GM23338 (cell line): ENCODE measurements at regions not wholly inside any gene's neighbourhood (a gene's known extent, or its start where the extent isn't known, plus 50 kb on each side); places are given as distances from the start of the nearest gene placed in this dataset.

ENCODE experiments used
- ATAC-seq: fragments of 200-7000 bp; cut with Tn5 transposase; 3 replicates; pipeline ENCODE4 v1.9.1; 2020
- DNase-seq: peaks from one replicate; pipeline ENCODE4 v3.0.0-alpha.2; 2015; ENCODE audit warnings: low spot score
- H2AFZ ChIP-seq: fragments of 200-600 bp; sonication (generic); 2 replicates; pipeline ENCODE4 v1.8.0; 2016; ENCODE audit warnings: antibody characterized with exemption, mild to moderate bottlenecking, moderate library complexity
- H3F3A ChIP-seq: fragments of 200-600 bp; sonication (generic); replicated peaks from 2 replicates; pipeline ENCODE4 v1.8.0; 2017; ENCODE audit warnings: antibody characterized with exemption, mixed run types, low read depth
- H3K27ac ChIP-seq: fragments of 200-600 bp; sonication (generic); 2 replicates; pipeline ENCODE4 v1.6.1; 2016; ENCODE audit warnings: low read depth
- H3K27me3 ChIP-seq: fragments of 200-600 bp; sonication (generic); 2 replicates; pipeline ENCODE4 v1.8.0; 2016; ENCODE audit warnings: mild to moderate bottlenecking, mixed run types, moderate library complexity; ENCODE audit not compliant: insufficient read depth
- H3K36me3 ChIP-seq: fragments of 200-600 bp; sonication (generic); 2 replicates; pipeline ENCODE4 v1.8.0; 2016; ENCODE audit warnings: mild to moderate bottlenecking; ENCODE audit not compliant: insufficient read depth
- H3K4me1 ChIP-seq: fragments of 200-600 bp; sonication (generic); 2 replicates; pipeline ENCODE4 v1.8.0; 2016; ENCODE audit warnings: mild to moderate bottlenecking, moderate library complexity; ENCODE audit not compliant: insufficient read depth
- H3K4me2 ChIP-seq: fragments of 200-600 bp; sonication (generic); 2 replicates; pipeline ENCODE4 v1.7.1; 2017; ENCODE audit warnings: mixed run types
- H3K4me3 ChIP-seq: fragments of 200-600 bp; sonication (generic); 2 replicates; pipeline ENCODE4 v1.6.1; 2016; ENCODE audit warnings: mixed run types
- H3K79me2 ChIP-seq: fragments of 200-600 bp; sonication (generic); replicated peaks from 2 replicates; pipeline ENCODE4 v1.8.0; 2017; ENCODE audit warnings: mild to moderate bottlenecking; ENCODE audit not compliant: insufficient read depth
- H3K9me2 ChIP-seq: fragments of 200-600 bp; sonication (generic); 2 replicates; pipeline ENCODE4 v1.8.0; 2017; ENCODE audit not compliant: insufficient read depth
- H4K20me1 ChIP-seq: fragments of 200-600 bp; sonication (generic); replicated peaks from 2 replicates; pipeline ENCODE4 v1.8.0; 2017; ENCODE audit warnings: mild to moderate bottlenecking; ENCODE audit not compliant: insufficient read depth
- H3K27ac Mint-ChIP-seq: 2 replicates; pipeline ENCODE4 v1.8.0; 2020; ENCODE audit warnings: inconsistent platforms, mild to moderate bottlenecking, moderate library complexity, mixed read lengths
- H3K27me3 Mint-ChIP-seq: 3 replicates; pipeline ENCODE4 v1.8.0; 2022; ENCODE audit warnings: low read depth, mild to moderate bottlenecking, moderate library complexity, mixed read lengths, inconsistent platforms; ENCODE audit not compliant: insufficient read depth, poor library complexity
- H3K36me3 Mint-ChIP-seq: 3 replicates; pipeline ENCODE4 v1.8.0; 2021; ENCODE audit warnings: low read depth, mild to moderate bottlenecking, inconsistent platforms, moderate library complexity, mixed read lengths
- H3K4me1 Mint-ChIP-seq: 3 replicates; pipeline ENCODE4 v1.8.0; 2020; ENCODE audit warnings: mild to moderate bottlenecking, inconsistent platforms, mixed read lengths
- H3K4me3 Mint-ChIP-seq: 3 replicates; pipeline ENCODE4 v1.8.0; 2021; ENCODE audit warnings: moderate library complexity, mild to moderate bottlenecking, inconsistent platforms, mixed read lengths
- H3K9me3 Mint-ChIP-seq: 3 replicates; pipeline ENCODE4 v1.8.0; 2020; ENCODE audit warnings: moderate library complexity, mild to moderate bottlenecking, inconsistent platforms, mixed read lengths
- ETS1 ChIP-seq: IDR thresholded peaks from 2 replicates; pipeline ENCODE4 v1.6.1; 2016; ENCODE audit warnings: antibody characterized with exemption
- EZH2phosphoT487 ChIP-seq: fragments of 200-600 bp; sonication (generic); IDR thresholded peaks from one replicate; pipeline ENCODE4 v1.8.1; 2018; ENCODE audit warnings: antibody characterized with exemption; ENCODE audit not compliant: unreplicated experiment
- NANOG ChIP-seq: IDR thresholded peaks from 2 replicates; pipeline ENCODE4 v1.6.1; 2016; ENCODE audit warnings: antibody characterized with exemption, borderline replicate concordance
- POLR2AphosphoS5 ChIP-seq: IDR thresholded peaks from 2 replicates; pipeline ENCODE4 v1.6.1; 2016; ENCODE audit warnings: antibody characterized with exemption, low read depth
- STAT1 ChIP-seq: IDR thresholded peaks from one replicate; pipeline ENCODE4 v1.6.1; 2016; ENCODE audit warnings: antibody characterized with exemption; ENCODE audit not compliant: unreplicated experiment
- ZNF462 ChIP-seq: fragments of 250-450 bp; sonication (Bioruptor Pico); IDR thresholded peaks from 2 replicates; pipeline ENCODE4 v1.5.0; 2020; ENCODE audit warnings: mild to moderate bottlenecking, moderate library complexity
- TF ChIP-seq, protein P1 (sequence below), 2 experiments: fragments of 200-600 bp in 1 of 2; sonication (generic) in 1 of 2; conservative IDR thresholded peaks; 2 replicates each; pipeline versions ENCODE4 v1.5.1 to v1.6.1; 2016 to 2017; ENCODE audit warnings: antibody characterized with exemption in 2 of 2, low read depth in 2 of 2, mild to moderate bottlenecking in 2 of 2, moderate library complexity in 1 of 2

DNA sequence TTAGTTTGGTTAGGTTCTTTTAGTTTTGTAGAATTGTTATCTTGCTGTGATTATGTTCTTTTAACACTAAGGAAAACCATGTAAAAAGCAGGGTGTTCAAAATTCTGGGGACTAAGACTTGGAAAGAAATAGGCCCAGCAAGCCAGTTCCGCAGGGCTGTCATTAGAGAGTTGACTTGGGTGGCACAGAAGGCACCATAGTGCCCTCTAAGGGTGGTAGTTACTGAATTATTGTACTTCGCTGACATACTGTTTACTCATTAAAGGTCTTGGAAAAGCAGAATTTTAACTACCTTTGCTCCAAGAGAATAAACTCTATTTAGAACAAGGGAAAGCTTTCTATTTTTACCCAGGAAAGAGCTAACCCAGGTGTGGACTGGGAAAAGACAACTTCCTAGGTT is 86.5 kb downstream of the OTUD1 start:
- Mint-ChIP-seq H3K36me3 (no peaks in the 10 kb centered on the region), H3K4me1 (no peaks in the 10 kb centered on the region), H3K9me3 (no peaks in the 10 kb centered on the region), H3K4me3 (no peak overlapping the region), H3K27me3 (peaks cover 2% of the 10 kb centered on the region), H3K27ac (no peak overlapping the region)
- H4K20me1 ChIP-seq, result no peaks in the 10 kb centered on the region
- peaks cover 7% of the 10 kb centered on the region; the same call in 1 of the 2 replicates for H3K9me2 ChIP-seq
- DNase-seq, result peak; percentile 40
- no peak overlapping the region for H3K27ac ChIP-seq
- H2AFZ ChIP-seq, result no peak overlapping the region
- TF ChIP-seq STAT1, result no peak
- TF ChIP-seq, protein P1, sequence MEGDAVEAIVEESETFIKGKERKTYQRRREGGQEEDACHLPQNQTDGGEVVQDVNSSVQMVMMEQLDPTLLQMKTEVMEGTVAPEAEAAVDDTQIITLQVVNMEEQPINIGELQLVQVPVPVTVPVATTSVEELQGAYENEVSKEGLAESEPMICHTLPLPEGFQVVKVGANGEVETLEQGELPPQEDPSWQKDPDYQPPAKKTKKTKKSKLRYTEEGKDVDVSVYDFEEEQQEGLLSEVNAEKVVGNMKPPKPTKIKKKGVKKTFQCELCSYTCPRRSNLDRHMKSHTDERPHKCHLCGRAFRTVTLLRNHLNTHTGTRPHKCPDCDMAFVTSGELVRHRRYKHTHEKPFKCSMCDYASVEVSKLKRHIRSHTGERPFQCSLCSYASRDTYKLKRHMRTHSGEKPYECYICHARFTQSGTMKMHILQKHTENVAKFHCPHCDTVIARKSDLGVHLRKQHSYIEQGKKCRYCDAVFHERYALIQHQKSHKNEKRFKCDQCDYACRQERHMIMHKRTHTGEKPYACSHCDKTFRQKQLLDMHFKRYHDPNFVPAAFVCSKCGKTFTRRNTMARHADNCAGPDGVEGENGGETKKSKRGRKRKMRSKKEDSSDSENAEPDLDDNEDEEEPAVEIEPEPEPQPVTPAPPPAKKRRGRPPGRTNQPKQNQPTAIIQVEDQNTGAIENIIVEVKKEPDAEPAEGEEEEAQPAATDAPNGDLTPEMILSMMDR (conservative IDR thresholded peaks at IDR 0.05; ENCODE audit: low read depth in 2 of 2), result peak; percentile 45 to 60
- no peak for TF ChIP-seq ZNF462 (CRISPR knock-in tag)
- TF ChIP-seq ETS1, result no peak
- no peak for TF ChIP-seq EZH2phosphoT487
- TF ChIP-seq NANOG, result no peak
- no peak for TF ChIP-seq POLR2AphosphoS5
- no peaks in the 10 kb centered on the region for H3K79me2 ChIP-seq
- no peaks in the 10 kb centered on the region for H3K27me3 ChIP-seq
- no peak overlapping the region for H3K4me2 ChIP-seq
- no peaks in the 10 kb centered on the region for H3K36me3 ChIP-seq
- ATAC-seq, result peak; percentile 45; the same call in 2 of the 3 replicates
- no peaks in the 10 kb centered on the region for H3F3A ChIP-seq
- H3K4me1 ChIP-seq, result no peaks in the 10 kb centered on the region
- no peak overlapping the region for H3K4me3 ChIP-seq
